WERI-Rb-1 (cell line): ENCODE measurements at regions not wholly inside any gene's neighbourhood (a gene's known extent, or its start where the extent isn't known, plus 50 kb on each side); places are given as distances from the start of the nearest gene placed in this dataset.
"Not testable (repeated sequence)": the region's sequence is repeated elsewhere in the genome, so short reads cannot be mapped to it uniquely, and the experiment has no call there.

Experiments
- DNase-seq: peaks from one replicate; pipeline ENCODE4 v3.0.0-alpha.2; 2020
- H3K27ac ChIP-seq: fragments of 250-450 bp; sonication (Bioruptor Pico); 2 replicates; pipeline ENCODE4 v1.5.1; 2020; ENCODE audit warnings: mild to moderate bottlenecking, moderate library complexity
- H3K27me3 ChIP-seq: fragments of 250-450 bp; sonication (Bioruptor Pico); 2 replicates; pipeline ENCODE4 v1.5.1; 2021; ENCODE audit warnings: mild to moderate bottlenecking, low read depth, moderate library complexity; ENCODE audit not compliant: insufficient read depth, severe bottlenecking
- H3K36me3 ChIP-seq: fragments of 250-450 bp; sonication (Bioruptor Pico); 2 replicates; pipeline ENCODE4 v1.5.1; 2020; ENCODE audit warnings: mild to moderate bottlenecking, moderate library complexity
- H3K4me3 ChIP-seq: 2 replicates; pipeline ENCODE4 v1.5.1; 2011; ENCODE audit warnings: low read depth, mild to moderate bottlenecking, control low read depth, low read length
- H3K9me3 ChIP-seq: fragments of 250-450 bp; sonication (Bioruptor Pico); 2 replicates; pipeline ENCODE4 v1.5.1; 2021; ENCODE audit warnings: mild to moderate bottlenecking, moderate library complexity; ENCODE audit not compliant: severe bottlenecking
- CTCF ChIP-seq: IDR thresholded peaks from 2 replicates; pipeline ENCODE4 v1.5.1; 2011; ENCODE audit warnings: low read depth, mild to moderate bottlenecking, control low read depth, inconsistent platforms, low read length

GRCh38 chr7:93663561-93664299 lies 89.2 kb upstream of the CALCR start:
- TF ChIP-seq CTCF, result no peak
- DNase-seq, result no peak
- no peak overlapping the region for H3K4me3 ChIP-seq
- no peaks in the 10 kb centered on the region for H3K27me3 ChIP-seq
- H3K36me3 ChIP-seq, result no peaks in the 10 kb centered on the region
- H3K9me3 ChIP-seq, result no peaks in the 10 kb centered on the region
- H3K27ac ChIP-seq, result no peak overlapping the region

GRCh38 chr7:93658163-93658562 lies 83.6 kb upstream of the CALCR start:
- not testable (repeated sequence) for H3K27me3 ChIP-seq, H3K4me3 ChIP-seq, H3K9me3 ChIP-seq, DNase-seq, H3K27ac ChIP-seq, H3K36me3 ChIP-seq

GRCh38 chr7:93651603-93652159 lies 77.2 kb upstream of the CALCR start:
- Histone ChIP-seq H3K36me3 (no peaks in the 10 kb centered on the region), H3K27ac (no peak overlapping the region), H3K4me3 (no peak overlapping the region), H3K27me3 (no peaks in the 10 kb centered on the region), H3K9me3 (no peaks in the 10 kb centered on the region)
- TF ChIP-seq CTCF, result no peak
- DNase-seq, result no peak

GRCh38 chr7:93646538-93646937 lies 72.0 kb upstream of the CALCR start:
- no peak overlapping the region for H3K27ac ChIP-seq
- no peak for DNase-seq
- no peaks in the 10 kb centered on the region for H3K9me3 ChIP-seq
- TF ChIP-seq CTCF, result no peak
- H3K27me3 ChIP-seq, result no peaks in the 10 kb centered on the region
- no peak overlapping the region for H3K4me3 ChIP-seq
- H3K36me3 ChIP-seq, result no peaks in the 10 kb centered on the region

GRCh38 chr7:93636276-93636675 lies 61.8 kb upstream of the CALCR start:
- H3K36me3 ChIP-seq, result no peaks in the 10 kb centered on the region
- H3K27me3 ChIP-seq, result no peaks in the 10 kb centered on the region
- H3K4me3 ChIP-seq, result no peak overlapping the region
- TF ChIP-seq CTCF, result no peak
- no peak overlapping the region for H3K27ac ChIP-seq
- no peaks in the 10 kb centered on the region for H3K9me3 ChIP-seq
- no peak for DNase-seq

GRCh38 chr7:93632371-93632770 lies 57.8 kb upstream of the CALCR start:
- TF ChIP-seq CTCF, result no peak
- no peaks in the 10 kb centered on the region for H3K9me3 ChIP-seq
- DNase-seq, result no peak
- H3K4me3 ChIP-seq, result no peak overlapping the region
- H3K27ac ChIP-seq, result no peak overlapping the region
- no peaks in the 10 kb centered on the region for H3K36me3 ChIP-seq
- no peaks in the 10 kb centered on the region for H3K27me3 ChIP-seq
